Renal cortex interstitium (tissue), 11 donors: ENCODE measurements at regions not wholly inside any gene's neighbourhood (a gene's known extent, or its start where the extent isn't known, plus 50 kb on each side); places are given as distances from the start of the nearest gene placed in this dataset.
A peak's percentile ranks its signal among the peaks of the same experiment; 100 is the strongest.
"Not testable (repeated sequence)": the region's sequence is repeated elsewhere in the genome, so short reads cannot be mapped to it uniquely, and the experiment has no call there.

ENCODE experiments used
- DNase-seq, 11 donors: peaks; one replicate each; pipeline ENCODE4 v3.0.0-alpha.2; 2013; ENCODE audit warnings: low read depth in 9 of 11, low spot score in 4 of 11; ENCODE audit errors: extremely low read depth in 1 of 11

- peak in 1 of 11 donors; percentile 27 for DNase-seq
Observed at GRCh38 chr6:25138233-25138933, 140.8 kb upstream of the CARMIL1 start.

- DNase-seq: no peak
Observed at GRCh38 chr6:25138934-25139415, 140.2 kb upstream of the CARMIL1 start.

- not testable (repeated sequence) for DNase-seq
Observed at GRCh38 chr6:25139608-25140007, 139.6 kb upstream of the CARMIL1 start.

GRCh38 chr6:25142506-25142905, 136.7 kb upstream of the CARMIL1 start:
- DNase-seq: no peak

GRCh38 chr6:25144919-25145318, 134.3 kb upstream of the CARMIL1 start:
- DNase-seq: no peak

- no peak for DNase-seq
Observed at GRCh38 chr6:25147223-25147622, 132.0 kb upstream of the CARMIL1 start.

- DNase-seq: no peak
Observed at GRCh38 chr6:25150031-25150430, 129.1 kb upstream of the CARMIL1 start.

- DNase-seq: no peak
Observed at GRCh38 chr6:25150863-25151262, 128.3 kb upstream of the CARMIL1 start.

GRCh38 chr6:25153079-25153478, 126.1 kb upstream of the CARMIL1 start:
- no peak for DNase-seq

GRCh38 chr6:25154034-25154596, 125.1 kb upstream of the CARMIL1 start:
- peak in 1 of 11 donors; percentile 32 for DNase-seq

- no peak for DNase-seq
Observed at GRCh38 chr6:25155211-25155610, 124.0 kb upstream of the CARMIL1 start.

GRCh38 chr6:25156123-25156522, 123.1 kb upstream of the CARMIL1 start:
- no peak for DNase-seq

- DNase-seq: no peak
Observed at GRCh38 chr6:25157183-25157582, 122.0 kb upstream of the CARMIL1 start.

- DNase-seq: no peak
Observed at GRCh38 chr6:25157842-25158241, 121.3 kb upstream of the CARMIL1 start.

- not testable (repeated sequence) for DNase-seq
Observed at GRCh38 chr6:25160134-25160533, 119.0 kb upstream of the CARMIL1 start.

GRCh38 chr6:25165177-25165576, 114.0 kb upstream of the CARMIL1 start:
- no peak for DNase-seq

- no peak for DNase-seq
Observed at GRCh38 chr6:25165800-25166199, 113.4 kb upstream of the CARMIL1 start.

- no peak for DNase-seq
Observed at GRCh38 chr6:25166955-25167748, 112.0 kb upstream of the CARMIL1 start.

- DNase-seq: no peak
Observed at GRCh38 chr6:25167961-25168360, 111.2 kb upstream of the CARMIL1 start.

- no peak for DNase-seq
Observed at GRCh38 chr6:25168637-25169036, 110.5 kb upstream of the CARMIL1 start.
